ENCODE measurements at regions not wholly inside any gene's neighbourhood (a gene's known extent, or its start where the extent isn't known, plus 50 kb on each side); places are given as distances from the start of the nearest gene placed in this dataset.

GRCh38 chr4:12987284-12987683 is 496.9 kb downstream of the RAB28 start:
- POLR2A ChIA-PET: no interaction called here
- Histone ChIP-seq H3K36me3 (ENCODE audit: control insufficient read depth, insufficient read depth, low read length) (no peaks in the 10 kb centered on the region), H3K4me3 (ENCODE audit: low read depth, low read length) (no peak overlapping the region), H3K27me3 (replicated peaks; ENCODE audit: control insufficient read depth, insufficient read depth, low read length) (no peaks in the 10 kb centered on the region; the same call in 1 of the 2 replicates), H3K9me3 (no peaks in the 10 kb centered on the region), H3K4me1 (no peaks in the 10 kb centered on the region)
- intact Hi-C loops (cut with micrococcal nuclease; ENCODE audit: unreplicated experiment): no loop called here
- no peak for DNase-seq
- TF ChIP-seq CTCF (IDR thresholded peaks at IDR 0.05; ENCODE audit: insufficient read depth in 1 of 2, low read depth in 1 of 2, low read length in 1 of 2, severe bottlenecking in 1 of 2, unreplicated experiment in 1 of 2): no peak
- Mint-ChIP-seq H3K4me3 (ENCODE audit: unreplicated experiment) (no peak overlapping the region), H3K27me3 (ENCODE audit: insufficient read depth, unreplicated experiment) (no peaks in the 10 kb centered on the region), H3K9me3 (ENCODE audit: unreplicated experiment) (peaks cover 10% of the 10 kb centered on the region), H3K36me3 (ENCODE audit: insufficient read depth, unreplicated experiment) (no peaks in the 10 kb centered on the region), H3K27ac (ENCODE audit: unreplicated experiment) (no peak overlapping the region), H3K4me1 (ENCODE audit: low read depth, unreplicated experiment) (no peaks in the 10 kb centered on the region)
- BruUV-seq (replicated peaks): no TSS peak
- CTCF ChIA-PET: no interaction called here

GRCh38 chr4:12979797-12980196 is 504.3 kb downstream of the RAB28 start:
- no TSS peak for BruUV-seq (replicated peaks)
- Mint-ChIP-seq H3K4me3 (ENCODE audit: unreplicated experiment) (no peak overlapping the region), H3K27me3 (ENCODE audit: insufficient read depth, unreplicated experiment) (no peaks in the 10 kb centered on the region), H3K9me3 (ENCODE audit: unreplicated experiment) (peaks cover 16% of the 10 kb centered on the region), H3K36me3 (ENCODE audit: insufficient read depth, unreplicated experiment) (no peaks in the 10 kb centered on the region), H3K4me1 (ENCODE audit: low read depth, unreplicated experiment) (no peaks in the 10 kb centered on the region), H3K27ac (ENCODE audit: unreplicated experiment) (no peak overlapping the region)
- DNase-seq: no peak
- POLR2A ChIA-PET: no interaction called here
- no peak for TF ChIP-seq CTCF (IDR thresholded peaks at IDR 0.05; ENCODE audit: insufficient read depth in 1 of 2, low read depth in 1 of 2, low read length in 1 of 2, severe bottlenecking in 1 of 2, unreplicated experiment in 1 of 2)
- intact Hi-C loops (cut with micrococcal nuclease; ENCODE audit: unreplicated experiment): no loop called here
- CTCF ChIA-PET: no interaction called here
- Histone ChIP-seq H3K9me3 (no peaks in the 10 kb centered on the region), H3K36me3 (ENCODE audit: control insufficient read depth, insufficient read depth, low read length) (no peaks in the 10 kb centered on the region), H3K4me1 (no peaks in the 10 kb centered on the region), H3K4me3 (ENCODE audit: low read depth, low read length) (no peak overlapping the region), H3K27me3 (replicated peaks; ENCODE audit: control insufficient read depth, insufficient read depth, low read length) (no peaks in the 10 kb centered on the region)

DNA sequence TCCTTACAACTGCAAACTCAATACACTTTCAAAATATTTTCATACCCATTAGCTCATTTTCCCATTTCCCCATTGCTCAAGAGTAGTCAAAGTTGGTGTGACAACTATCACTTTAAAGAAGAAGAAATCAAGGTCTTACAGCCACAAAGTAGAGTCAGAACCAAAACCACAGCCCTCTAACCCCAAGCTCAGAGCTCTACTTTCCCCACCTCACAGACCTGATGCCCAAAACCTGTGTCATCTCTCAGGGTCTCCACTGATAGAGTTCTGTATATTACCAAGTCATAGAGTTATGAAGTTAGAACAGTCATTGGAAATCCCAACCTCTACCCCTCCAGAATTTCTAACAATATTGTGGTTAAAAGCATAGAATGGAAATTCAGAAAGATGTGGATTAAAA is 505.8 kb downstream of the RAB28 start:
- no peak for DNase-seq
- Mint-ChIP-seq H3K4me3 (ENCODE audit: unreplicated experiment) (no peak overlapping the region), H3K9me3 (ENCODE audit: unreplicated experiment) (peaks cover 16% of the 10 kb centered on the region), H3K4me1 (ENCODE audit: low read depth, unreplicated experiment) (no peaks in the 10 kb centered on the region), H3K27ac (ENCODE audit: unreplicated experiment) (no peak overlapping the region), H3K27me3 (ENCODE audit: insufficient read depth, unreplicated experiment) (no peaks in the 10 kb centered on the region), H3K36me3 (ENCODE audit: insufficient read depth, unreplicated experiment) (no peaks in the 10 kb centered on the region)
- no peaks in the 10 kb centered on the region for H3K4me1 ChIP-seq
- TF ChIP-seq CTCF (IDR thresholded peaks at IDR 0.05; ENCODE audit: insufficient read depth in 1 of 2, low read depth in 1 of 2, low read length in 1 of 2, severe bottlenecking in 1 of 2, unreplicated experiment in 1 of 2): no peak
- ChIA-PET CTCF (no interaction called here), POLR2A (no interaction called here)
- no peaks in the 10 kb centered on the region for H3K9me3 ChIP-seq
- intact Hi-C loops (cut with micrococcal nuclease; ENCODE audit: unreplicated experiment): no loop called here
- H3K36me3 ChIP-seq (ENCODE audit: control insufficient read depth, insufficient read depth, low read length): no peaks in the 10 kb centered on the region
- BruUV-seq (replicated peaks): no TSS peak
- no peaks in the 10 kb centered on the region for H3K27me3 ChIP-seq (replicated peaks; ENCODE audit: control insufficient read depth, insufficient read depth, low read length)
- no peak overlapping the region for H3K4me3 ChIP-seq (ENCODE audit: low read depth, low read length)

Data from Caco-2 (cell line).